ENCODE measurements at regions not wholly inside any gene's neighbourhood (a gene's known extent, or its start where the extent isn't known, plus 50 kb on each side); places are given as distances from the start of the nearest gene placed in this dataset.

DNA sequence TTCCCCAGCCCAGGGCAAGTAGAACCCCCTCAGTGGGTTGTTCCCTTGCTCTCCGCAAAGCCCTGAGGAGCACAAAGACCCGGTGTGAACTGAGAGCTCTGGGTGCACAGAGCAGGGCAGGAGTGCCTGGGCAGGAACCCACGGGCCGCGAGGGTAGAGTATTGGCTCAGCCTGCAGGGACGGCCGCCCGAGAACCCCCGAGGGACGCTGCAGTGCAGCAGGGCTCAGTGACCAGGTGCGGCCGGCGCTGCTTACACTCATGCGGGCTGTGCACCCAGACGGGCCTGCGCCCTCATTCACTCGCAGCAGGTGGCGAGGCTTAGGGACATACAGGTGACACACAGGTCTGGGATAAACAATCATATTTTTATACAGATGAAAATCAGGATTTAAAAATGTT is 51.9 kb upstream of the PDE10A start:
- TF ChIP-seq, protein P1, sequence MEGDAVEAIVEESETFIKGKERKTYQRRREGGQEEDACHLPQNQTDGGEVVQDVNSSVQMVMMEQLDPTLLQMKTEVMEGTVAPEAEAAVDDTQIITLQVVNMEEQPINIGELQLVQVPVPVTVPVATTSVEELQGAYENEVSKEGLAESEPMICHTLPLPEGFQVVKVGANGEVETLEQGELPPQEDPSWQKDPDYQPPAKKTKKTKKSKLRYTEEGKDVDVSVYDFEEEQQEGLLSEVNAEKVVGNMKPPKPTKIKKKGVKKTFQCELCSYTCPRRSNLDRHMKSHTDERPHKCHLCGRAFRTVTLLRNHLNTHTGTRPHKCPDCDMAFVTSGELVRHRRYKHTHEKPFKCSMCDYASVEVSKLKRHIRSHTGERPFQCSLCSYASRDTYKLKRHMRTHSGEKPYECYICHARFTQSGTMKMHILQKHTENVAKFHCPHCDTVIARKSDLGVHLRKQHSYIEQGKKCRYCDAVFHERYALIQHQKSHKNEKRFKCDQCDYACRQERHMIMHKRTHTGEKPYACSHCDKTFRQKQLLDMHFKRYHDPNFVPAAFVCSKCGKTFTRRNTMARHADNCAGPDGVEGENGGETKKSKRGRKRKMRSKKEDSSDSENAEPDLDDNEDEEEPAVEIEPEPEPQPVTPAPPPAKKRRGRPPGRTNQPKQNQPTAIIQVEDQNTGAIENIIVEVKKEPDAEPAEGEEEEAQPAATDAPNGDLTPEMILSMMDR (IDR thresholded peaks at IDR 0.05): no peak
- TF ChIP-seq EZH2 (IDR thresholded peaks at IDR 0.05; ENCODE audit: borderline replicate concordance, insufficient read depth, low read depth, low read length, poor library complexity, severe bottlenecking): no peak

All from B cell (primary cell).